Nephron (organoid): ENCODE measurements at regions not wholly inside any gene's neighbourhood (a gene's known extent, or its start where the extent isn't known, plus 50 kb on each side); places are given as distances from the start of the nearest gene placed in this dataset.
"Not testable (repeated sequence)": the region's sequence is repeated elsewhere in the genome, so short reads cannot be mapped to it uniquely, and the experiment has no call there.

Experiments used
- H3K27ac Mint-ChIP-seq, 3 experiments: 2 replicates each; pipeline ENCODE4 v1.8.0; 2020; ENCODE audit warnings: mixed read lengths in 3 of 3, mild to moderate bottlenecking in 2 of 3, moderate library complexity in 1 of 3
- H3K27me3 Mint-ChIP-seq: 2 replicates; pipeline ENCODE4 v1.8.0; 2021; ENCODE audit warnings: low read depth, mild to moderate bottlenecking, moderate library complexity, mixed read lengths
- H3K36me3 Mint-ChIP-seq: 2 replicates; pipeline ENCODE4 v1.8.0; 2020; ENCODE audit warnings: low read depth, mixed read lengths
- H3K4me1 Mint-ChIP-seq: 2 replicates; pipeline ENCODE4 v1.8.0; 2020; ENCODE audit warnings: mixed read lengths
- H3K4me3 Mint-ChIP-seq, 3 experiments: 2 replicates each; pipeline ENCODE4 v1.8.0; 2020; ENCODE audit warnings: mild to moderate bottlenecking in 3 of 3, mixed read lengths in 3 of 3, moderate library complexity in 2 of 3
- H3K9me3 Mint-ChIP-seq: 2 replicates; pipeline ENCODE4 v1.8.0; 2020; ENCODE audit warnings: mixed read lengths
- CTCF ChIP-seq, 3 experiments: fragments of 200-600 bp; sonication (generic); IDR thresholded peaks; one replicate each; pipeline ENCODE4 v1.5.0; 2021; ENCODE audit warnings: antibody characterized with exemption in 3 of 3; ENCODE audit not compliant: unreplicated experiment in 3 of 3

GRCh38 chr6:2611092-2611491, 139.6 kb downstream of the MYLK4 start:
- peaks cover 2% of the 10 kb centered on the region for H3K4me1 Mint-ChIP-seq
- peak overlapping the region in 1 of 3 experiments; percentile 6 for H3K27ac Mint-ChIP-seq
- no peak overlapping the region for H3K4me3 Mint-ChIP-seq

GRCh38 chr6:2608503-2608902, 142.2 kb downstream of the MYLK4 start:
- Mint-ChIP-seq H3K36me3 (no peaks in the 10 kb centered on the region), H3K9me3 (peaks cover 6% of the 10 kb centered on the region), H3K4me3 (no peak overlapping the region), H3K27ac (no peak overlapping the region), H3K4me1 (peaks cover 17% of the 10 kb centered on the region), H3K27me3 (no peaks in the 10 kb centered on the region)
- no peak for TF ChIP-seq CTCF (IDR thresholded peaks at IDR 0.05; ENCODE audit: unreplicated experiment in 3 of 3)

More at GRCh38 chr6:2611092-2611491, 139.6 kb downstream of the MYLK4 start:
- no peak for TF ChIP-seq CTCF (IDR thresholded peaks at IDR 0.05; ENCODE audit: unreplicated experiment in 3 of 3)
- Mint-ChIP-seq H3K27me3 (peaks cover 4% of the 10 kb centered on the region), H3K36me3 (no peaks in the 10 kb centered on the region), H3K9me3 (peaks cover 9% of the 10 kb centered on the region)

DNA sequence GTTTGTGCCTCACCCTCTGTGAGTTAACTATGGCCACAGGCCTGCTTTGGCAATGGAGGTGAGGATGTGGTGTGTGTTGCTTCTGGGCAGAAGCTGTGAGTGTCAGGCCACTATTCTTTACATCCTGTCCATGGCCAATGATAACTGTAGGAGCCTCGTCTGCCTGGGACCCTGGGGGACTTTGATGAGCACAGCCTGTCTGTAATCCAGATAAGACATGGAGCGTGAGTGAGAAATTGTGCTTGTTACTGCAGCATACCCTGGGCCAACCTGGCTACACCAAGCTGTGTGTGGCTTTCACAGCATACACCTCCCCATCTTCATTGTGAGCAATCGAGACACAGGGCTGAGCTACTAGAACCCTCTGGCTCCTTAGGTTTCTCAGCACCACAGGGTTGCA, 150.4 kb downstream of the MYLK4 start:
- H3K9me3 Mint-ChIP-seq, result no peaks in the 10 kb centered on the region
- TF ChIP-seq CTCF (IDR thresholded peaks at IDR 0.05; ENCODE audit: unreplicated experiment in 3 of 3), result no peak
- H3K27ac Mint-ChIP-seq, result no peak overlapping the region
- H3K36me3 Mint-ChIP-seq, result no peaks in the 10 kb centered on the region
- no peak overlapping the region for H3K4me3 Mint-ChIP-seq
- H3K27me3 Mint-ChIP-seq, result no peaks in the 10 kb centered on the region
- H3K4me1 Mint-ChIP-seq, result peaks cover 13% of the 10 kb centered on the region

DNA sequence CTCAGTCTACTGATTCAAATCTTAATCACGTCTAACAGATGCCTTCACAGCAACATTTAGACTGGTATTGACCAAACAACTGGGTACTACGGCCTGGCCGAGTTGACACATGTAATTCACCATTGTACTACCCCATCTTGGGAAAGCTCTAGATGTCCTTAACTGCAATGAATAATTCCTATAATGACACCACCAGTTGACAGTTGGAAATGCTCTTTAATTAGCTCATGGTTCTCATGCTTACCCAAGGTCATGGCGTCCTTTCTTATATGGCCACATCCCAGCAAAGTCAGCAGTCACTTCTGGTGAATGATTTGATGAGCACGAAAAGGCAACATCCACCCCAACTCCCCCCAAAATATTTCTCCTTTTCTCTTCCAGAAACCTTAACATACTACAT, 150.9 kb downstream of the MYLK4 start:
- H3K4me1 Mint-ChIP-seq, result peaks cover 11% of the 10 kb centered on the region
- no peak overlapping the region for H3K27ac Mint-ChIP-seq
- no peaks in the 10 kb centered on the region for H3K36me3 Mint-ChIP-seq
- no peak for TF ChIP-seq CTCF (IDR thresholded peaks at IDR 0.05; ENCODE audit: unreplicated experiment in 3 of 3)
- no peaks in the 10 kb centered on the region for H3K27me3 Mint-ChIP-seq
- H3K9me3 Mint-ChIP-seq, result no peaks in the 10 kb centered on the region
- no peak overlapping the region for H3K4me3 Mint-ChIP-seq

GRCh38 chr6:2598867-2599266, 151.9 kb downstream of the MYLK4 start:
- Mint-ChIP-seq H3K27ac (no peak overlapping the region), H3K27me3 (no peaks in the 10 kb centered on the region), H3K4me1 (peaks cover 5% of the 10 kb centered on the region), H3K36me3 (no peaks in the 10 kb centered on the region), H3K9me3 (no peaks in the 10 kb centered on the region), H3K4me3 (no peak overlapping the region)
- no peak for TF ChIP-seq CTCF (IDR thresholded peaks at IDR 0.05; ENCODE audit: unreplicated experiment in 3 of 3)

- Mint-ChIP-seq H3K27me3 (no peaks in the 10 kb centered on the region), H3K4me3 (no peak overlapping the region), H3K27ac (no peak overlapping the region), H3K4me1 (peaks cover under 1% of the 10 kb centered on the region), H3K9me3 (no peaks in the 10 kb centered on the region), H3K36me3 (no peaks in the 10 kb centered on the region)
- TF ChIP-seq CTCF (IDR thresholded peaks at IDR 0.05; ENCODE audit: unreplicated experiment in 3 of 3), result no peak
Observed at GRCh38 chr6:2597991-2598390, 152.7 kb downstream of the MYLK4 start.

GRCh38 chr6:2597457-2597856, 153.3 kb downstream of the MYLK4 start:
- not testable (repeated sequence) for H3K27me3 Mint-ChIP-seq, H3K27ac Mint-ChIP-seq, H3K36me3 Mint-ChIP-seq, H3K4me3 Mint-ChIP-seq, H3K9me3 Mint-ChIP-seq, H3K4me1 Mint-ChIP-seq
